NCI-H1436 treated with DMSO at 0.1 percent for 48 hours (cell line): ENCODE measurements at regions not wholly inside any gene's neighbourhood (a gene's known extent, or its start where the extent isn't known, plus 50 kb on each side); places are given as distances from the start of the nearest gene placed in this dataset.

Experiments used
- DNase-seq: peaks from one replicate; lab custom pipeline; 2025; lab: John Stamatoyannopoulos, UW

- DNase-seq, result no peak
Observed at GRCh38 chr20:21836346-21836745, 130.9 kb downstream of the PAX1 start.

- DNase-seq, result no peak
Observed at GRCh38 chr20:21835042-21835441, 129.6 kb downstream of the PAX1 start.

- DNase-seq, result no peak
Observed at GRCh38 chr20:21832442-21833385, 127.2 kb downstream of the PAX1 start.

GRCh38 chr20:21826976-21827375, 121.5 kb downstream of the PAX1 start:
- no peak for DNase-seq

GRCh38 chr20:21821358-21821757, 115.9 kb downstream of the PAX1 start:
- no peak for DNase-seq

DNA sequence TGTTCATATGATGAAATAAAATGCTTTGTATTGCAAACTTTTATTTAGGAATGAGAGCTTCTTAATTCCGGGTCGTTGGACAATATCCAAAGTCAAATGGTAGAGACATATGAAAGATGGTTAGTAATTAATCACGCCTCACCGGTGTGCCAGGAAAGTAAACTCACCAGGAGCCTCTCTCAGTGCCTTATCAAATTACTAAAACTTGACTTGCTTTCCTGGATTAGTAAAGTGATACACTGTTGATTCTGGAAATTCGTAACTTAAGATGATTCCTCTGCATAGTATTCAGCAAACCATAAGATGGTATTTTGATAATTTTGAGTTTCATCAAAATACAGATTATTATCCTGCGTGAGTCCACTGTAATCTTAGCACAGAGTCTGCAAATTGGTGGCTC, 115.2 kb downstream of the PAX1 start:
- no peak for DNase-seq

- DNase-seq, result no peak
Observed at GRCh38 chr20:21820045-21820444, 114.6 kb downstream of the PAX1 start.

- DNase-seq, result no peak
Observed at GRCh38 chr20:21812379-21812778, 106.9 kb downstream of the PAX1 start.

DNA sequence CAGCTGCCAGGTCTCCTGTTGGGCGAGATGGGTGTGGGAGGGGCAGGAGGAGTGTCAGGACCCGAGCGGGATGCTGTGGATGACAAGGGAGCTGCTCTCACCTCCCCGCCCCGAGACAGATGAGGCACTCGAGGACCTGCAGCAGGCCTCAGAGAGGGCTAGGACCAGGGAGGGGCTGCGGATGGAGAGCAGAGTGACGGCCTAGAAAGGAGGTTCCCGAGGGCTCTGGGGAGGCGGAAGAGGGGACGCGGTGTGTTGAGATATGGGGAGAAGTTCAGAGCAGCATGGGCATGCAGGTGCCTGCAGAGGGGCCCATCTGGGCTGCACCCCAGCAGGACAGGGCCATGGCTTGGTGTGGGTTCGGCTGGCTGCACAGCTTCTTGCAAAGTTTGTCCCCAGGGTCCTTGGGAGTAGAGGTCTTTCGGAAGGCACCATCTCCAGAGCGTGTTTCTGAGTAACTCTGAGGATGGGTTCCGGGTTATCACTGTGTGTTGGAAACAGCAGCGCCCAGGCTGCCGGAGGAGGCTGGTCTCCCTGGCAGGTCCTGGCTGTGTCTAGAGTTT, 104.6 kb downstream of the PAX1 start:
- DNase-seq, result no peak

DNA sequence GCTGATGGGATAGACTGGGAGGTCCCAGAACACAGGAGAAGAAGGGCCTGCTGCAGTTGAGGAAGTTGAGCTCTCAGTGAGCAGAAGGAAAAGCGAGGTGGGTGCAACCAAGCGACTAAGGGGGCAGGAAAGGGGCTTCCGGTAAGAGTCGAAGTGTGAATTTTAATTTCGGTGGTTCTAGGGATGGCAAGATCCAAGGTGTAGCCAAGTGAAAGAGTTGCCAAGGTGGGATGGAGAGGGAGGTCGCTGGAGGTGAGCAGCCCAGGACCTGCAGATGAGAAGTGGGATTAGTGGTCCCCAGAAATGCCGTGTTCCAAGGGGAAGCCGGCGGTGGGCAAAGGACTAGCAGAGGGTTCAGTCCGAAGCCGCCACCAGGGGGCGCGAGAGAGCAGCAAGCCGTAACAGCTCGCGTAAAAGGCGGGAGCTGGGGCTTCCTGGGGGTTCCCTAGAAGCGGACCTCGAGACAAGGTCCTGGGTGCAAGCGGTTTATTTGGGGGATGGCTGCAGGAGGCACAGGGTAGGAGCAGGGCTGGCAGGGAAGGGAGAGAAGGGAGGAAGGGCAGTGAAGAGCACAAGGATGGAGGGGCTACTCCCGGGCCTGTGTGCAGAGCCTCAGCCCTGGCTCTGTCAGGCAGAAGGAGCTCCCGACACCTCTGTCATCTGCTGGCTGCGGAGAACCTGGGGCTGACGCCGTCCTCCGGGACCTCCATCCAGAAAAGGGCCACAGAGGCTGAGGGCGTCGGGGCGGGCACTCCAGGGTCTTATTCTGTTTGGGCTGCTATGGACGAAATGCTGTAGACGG, 103.6 kb downstream of the PAX1 start:
- no peak for DNase-seq

DNA sequence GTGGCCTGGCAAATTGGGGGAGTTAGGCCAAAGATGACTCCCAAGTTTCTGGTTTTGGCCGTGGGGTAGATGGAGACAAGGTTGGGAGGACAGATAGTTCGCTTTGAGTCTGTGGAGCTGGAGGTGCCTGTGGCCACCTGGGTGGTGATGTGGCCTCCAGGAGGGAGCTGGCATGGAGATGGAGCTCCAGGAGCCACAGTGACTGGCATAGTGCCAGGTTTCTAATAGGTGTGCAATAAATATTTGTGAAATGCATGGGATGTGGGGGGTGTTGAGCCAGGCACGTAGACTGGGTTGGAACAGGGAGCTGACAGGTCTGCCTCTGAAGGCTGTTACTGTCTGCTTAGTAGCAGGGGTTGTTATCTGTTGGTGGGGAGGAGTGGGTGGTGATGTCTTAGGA, 102.7 kb downstream of the PAX1 start:
- no peak for DNase-seq

DNA sequence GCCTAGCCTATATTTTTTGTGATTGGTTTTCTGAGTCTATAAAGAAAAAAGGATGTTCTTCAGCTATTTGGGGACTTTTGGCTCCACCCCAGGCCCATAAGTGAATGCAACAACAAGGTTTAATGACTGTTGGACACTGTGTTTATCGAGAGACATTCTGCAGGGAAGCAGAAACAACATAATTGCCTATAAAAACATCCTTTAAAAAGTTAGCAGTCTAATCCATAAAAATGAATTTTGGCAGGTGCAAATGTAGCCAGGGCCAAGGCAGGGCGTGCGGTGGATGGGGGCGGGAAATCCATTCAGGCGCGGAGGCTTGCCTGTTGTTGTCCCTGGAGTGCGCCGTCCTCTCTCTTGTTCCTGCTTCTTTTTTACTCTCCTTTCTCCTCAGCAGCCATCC, 99.3 kb downstream of the PAX1 start:
- DNase-seq, result no peak

DNA sequence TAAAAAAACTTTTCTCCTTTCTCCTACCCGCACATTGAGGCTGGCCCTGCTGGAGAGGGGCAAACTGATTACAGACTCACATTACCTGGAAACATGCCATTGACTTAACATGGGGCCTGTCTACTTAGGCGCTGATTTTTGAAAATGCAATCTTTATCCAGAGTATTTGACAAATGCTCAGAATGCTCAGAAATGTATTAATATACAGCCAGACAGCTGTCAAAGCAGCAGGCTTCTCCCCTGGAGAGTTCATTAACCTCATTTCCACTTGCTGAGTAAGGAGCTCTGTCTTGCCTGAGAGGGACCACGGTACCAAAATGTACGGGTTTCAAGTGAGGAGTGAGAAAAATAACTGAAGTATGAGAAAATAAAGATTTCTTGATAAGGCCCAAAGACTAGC, 95.7 kb downstream of the PAX1 start:
- no peak for DNase-seq

GRCh38 chr20:21798384-21798783, 92.9 kb downstream of the PAX1 start:
- no peak for DNase-seq

- no peak for DNase-seq
Observed at GRCh38 chr20:21796059-21796458, 90.6 kb downstream of the PAX1 start.

DNA sequence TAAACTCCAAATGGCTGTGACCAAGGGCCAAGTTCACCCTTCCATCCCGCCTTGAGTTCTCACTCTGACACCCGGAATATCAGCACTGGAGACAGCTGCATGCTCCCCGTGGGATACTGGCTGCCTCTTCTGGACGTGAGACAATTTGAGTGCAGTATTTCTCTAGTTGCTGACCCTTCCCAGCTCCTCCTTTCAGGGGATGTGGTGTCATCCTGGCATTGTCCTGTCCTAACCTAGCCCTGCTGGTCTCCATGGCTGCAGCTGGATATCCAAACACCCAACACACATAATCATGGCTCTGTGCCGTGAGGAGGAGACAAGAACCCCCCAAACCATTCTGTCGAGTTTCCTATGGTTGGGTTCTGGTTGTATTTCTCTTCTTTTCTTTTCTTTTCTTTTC, 82.6 kb downstream of the PAX1 start:
- no peak for DNase-seq

GRCh38 chr20:21781446-21782075, 76.1 kb downstream of the PAX1 start:
- DNase-seq, result no peak

DNA sequence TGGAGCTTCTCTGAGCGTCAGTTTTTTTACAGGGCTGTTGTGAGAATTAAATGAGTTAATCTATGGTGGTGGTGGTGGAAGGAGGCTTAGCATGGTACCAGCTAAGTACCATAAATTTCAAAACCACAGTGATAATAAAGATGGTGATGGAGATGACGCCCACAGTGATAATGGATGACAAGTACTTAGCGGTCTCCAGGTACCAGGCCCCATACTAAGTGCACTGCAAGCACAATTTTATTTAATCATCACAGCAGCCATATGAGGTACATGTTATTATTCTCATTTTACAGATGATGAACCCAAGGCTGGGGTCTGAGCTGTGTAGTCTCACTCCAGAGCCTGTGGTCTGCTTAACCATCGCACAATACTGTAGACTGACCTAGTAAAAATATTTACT, 75.1 kb downstream of the PAX1 start:
- DNase-seq, result no peak
